Suprapubic skin (tissue), 3 donors: ENCODE measurements at regions not wholly inside any gene's neighbourhood (a gene's known extent, or its start where the extent isn't known, plus 50 kb on each side); places are given as distances from the start of the nearest gene placed in this dataset.

Experiments used
- CTCF ChIP-seq, 2 donors: fragments of 200-600 bp in 1 of 2; fragments of 450-650 bp in 1 of 2; sonication (generic) in 1 of 2; IDR thresholded peaks; one replicate each; pipeline ENCODE4 v1.5.1; 2016 to 2019; ENCODE audit warnings: antibody characterized with exemption in 2 of 2, mild to moderate bottlenecking in 1 of 2, moderate library complexity in 1 of 2
- POLR2AphosphoS5 ChIP-seq, 3 donors: sonication (generic); formaldehyde crosslinking; IDR thresholded peaks; one replicate each; pipeline ENCODE4 v1.6.1; 2017; ENCODE audit warnings: antibody characterized with exemption in 3 of 3

DNA sequence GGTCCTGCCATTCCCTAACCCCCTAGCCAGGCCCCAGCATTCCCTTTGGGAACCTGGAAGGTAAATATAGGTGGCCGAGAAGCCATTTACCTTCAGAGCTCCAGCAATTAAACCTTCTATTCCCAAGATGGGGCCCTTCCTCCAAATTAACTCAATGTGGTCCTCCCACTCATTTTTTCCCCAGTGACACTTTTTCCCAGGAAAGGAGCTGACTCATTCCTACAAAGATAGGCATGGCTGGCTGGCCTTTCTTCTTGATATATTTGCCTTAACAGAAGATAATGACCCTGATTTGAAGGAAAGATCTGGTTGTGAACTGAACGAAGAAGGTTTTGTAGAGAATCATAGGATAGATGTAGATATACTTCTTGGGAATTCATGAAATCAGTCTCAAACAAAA is 279.0 kb upstream of the VEPH1 start:
- no peak for TF ChIP-seq CTCF (IDR thresholded peaks at IDR 0.05)
- TF ChIP-seq POLR2AphosphoS5 (IDR thresholded peaks at IDR 0.05): no peak
